NCI-H345 treated with DMSO at 0.1 percent for 48 hours (cell line): ENCODE measurements at regions not wholly inside any gene's neighbourhood (a gene's known extent, or its start where the extent isn't known, plus 50 kb on each side); places are given as distances from the start of the nearest gene placed in this dataset.
"Not testable (repeated sequence)": the region's sequence is repeated elsewhere in the genome, so short reads cannot be mapped to it uniquely, and the experiment has no call there.

Experiments
- DNase-seq: peaks from one replicate; lab custom pipeline; 2025; ENCODE audit not compliant: unreplicated experiment; lab: John Stamatoyannopoulos, UW

- no peak for DNase-seq
These were observed 629.3 kb upstream of the ST8SIA4 start for GRCh38 chr5:101532430-101532829.

GRCh38 chr5:101531026-101531425 lies 627.9 kb upstream of the ST8SIA4 start:
- no peak for DNase-seq

GRCh38 chr5:101529094-101529493 lies 626.0 kb upstream of the ST8SIA4 start:
- not testable (repeated sequence) for DNase-seq

- no peak for DNase-seq
These were observed 617.3 kb upstream of the ST8SIA4 start for GRCh38 chr5:101520417-101520816.

- DNase-seq, result no peak
These were observed 614.7 kb upstream of the ST8SIA4 start for GRCh38 chr5:101517795-101518194.

- no peak for DNase-seq
These were observed 612.6 kb upstream of the ST8SIA4 start for GRCh38 chr5:101515721-101516120.

GRCh38 chr5:101505891-101506570 lies 602.9 kb upstream of the ST8SIA4 start:
- no peak for DNase-seq

GRCh38 chr5:101482931-101483330 lies 579.8 kb upstream of the ST8SIA4 start:
- DNase-seq, result no peak

- no peak for DNase-seq
These were observed 570.4 kb upstream of the ST8SIA4 start for GRCh38 chr5:101473483-101473882.

GRCh38 chr5:101461455-101461854 lies 558.4 kb upstream of the ST8SIA4 start:
- no peak for DNase-seq

GRCh38 chr5:101458587-101458986 lies 555.5 kb upstream of the ST8SIA4 start:
- no peak for DNase-seq

- DNase-seq, result no peak
These were observed 552.8 kb upstream of the ST8SIA4 start for GRCh38 chr5:101455851-101456250.

GRCh38 chr5:101455048-101455447 lies 552.0 kb upstream of the ST8SIA4 start:
- no peak for DNase-seq

- not testable (repeated sequence) for DNase-seq
These were observed 539.2 kb upstream of the ST8SIA4 start for GRCh38 chr5:101442281-101442680.

- DNase-seq, result no peak
These were observed 537.1 kb upstream of the ST8SIA4 start for GRCh38 chr5:101440173-101440572.

- DNase-seq, result no peak
These were observed 534.3 kb upstream of the ST8SIA4 start for GRCh38 chr5:101437351-101437750.

- DNase-seq, result no peak
These were observed 532.7 kb upstream of the ST8SIA4 start for GRCh38 chr5:101435768-101436167.

GRCh38 chr5:101431201-101431600 lies 528.1 kb upstream of the ST8SIA4 start:
- no peak for DNase-seq

- no peak for DNase-seq
These were observed 527.5 kb upstream of the ST8SIA4 start for GRCh38 chr5:101430551-101430950.

GRCh38 chr5:101429241-101429640 lies 526.2 kb upstream of the ST8SIA4 start:
- no peak for DNase-seq

- no peak for DNase-seq
These were observed 522.3 kb upstream of the ST8SIA4 start for GRCh38 chr5:101425339-101425859.

- no peak for DNase-seq
These were observed 521.6 kb upstream of the ST8SIA4 start for GRCh38 chr5:101424530-101425175.

GRCh38 chr5:101418713-101419118 lies 515.6 kb upstream of the ST8SIA4 start:
- no peak for DNase-seq
